ENCODE measurements at regions not wholly inside any gene's neighbourhood (a gene's known extent, or its start where the extent isn't known, plus 50 kb on each side); places are given as distances from the start of the nearest gene placed in this dataset.

DNA sequence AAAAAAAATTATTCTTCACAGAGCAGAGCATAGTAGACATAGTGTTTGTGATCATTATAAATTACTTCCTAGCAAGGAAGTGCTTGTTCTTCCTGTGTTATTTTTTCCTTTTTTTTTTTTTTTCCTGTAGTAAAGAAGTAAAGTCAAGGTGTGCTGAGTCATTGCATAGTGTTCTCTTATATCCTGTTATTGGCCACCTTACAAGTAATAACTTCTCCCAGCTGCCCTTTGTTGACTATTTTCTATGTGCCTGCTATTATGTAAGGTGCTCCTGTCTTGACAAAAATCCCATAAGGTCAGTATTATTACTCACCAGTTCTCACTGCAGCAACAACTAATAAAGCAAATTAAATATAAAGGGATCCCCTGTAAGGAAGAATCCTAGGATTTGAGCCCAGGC lies 195.3 kb downstream of the GJA1 start:
- TF ChIP-seq, protein P1, sequence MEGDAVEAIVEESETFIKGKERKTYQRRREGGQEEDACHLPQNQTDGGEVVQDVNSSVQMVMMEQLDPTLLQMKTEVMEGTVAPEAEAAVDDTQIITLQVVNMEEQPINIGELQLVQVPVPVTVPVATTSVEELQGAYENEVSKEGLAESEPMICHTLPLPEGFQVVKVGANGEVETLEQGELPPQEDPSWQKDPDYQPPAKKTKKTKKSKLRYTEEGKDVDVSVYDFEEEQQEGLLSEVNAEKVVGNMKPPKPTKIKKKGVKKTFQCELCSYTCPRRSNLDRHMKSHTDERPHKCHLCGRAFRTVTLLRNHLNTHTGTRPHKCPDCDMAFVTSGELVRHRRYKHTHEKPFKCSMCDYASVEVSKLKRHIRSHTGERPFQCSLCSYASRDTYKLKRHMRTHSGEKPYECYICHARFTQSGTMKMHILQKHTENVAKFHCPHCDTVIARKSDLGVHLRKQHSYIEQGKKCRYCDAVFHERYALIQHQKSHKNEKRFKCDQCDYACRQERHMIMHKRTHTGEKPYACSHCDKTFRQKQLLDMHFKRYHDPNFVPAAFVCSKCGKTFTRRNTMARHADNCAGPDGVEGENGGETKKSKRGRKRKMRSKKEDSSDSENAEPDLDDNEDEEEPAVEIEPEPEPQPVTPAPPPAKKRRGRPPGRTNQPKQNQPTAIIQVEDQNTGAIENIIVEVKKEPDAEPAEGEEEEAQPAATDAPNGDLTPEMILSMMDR (IDR thresholded peaks at IDR 0.05): no peak
- no peak for TF ChIP-seq POLR2AphosphoS5 (IDR thresholded peaks at IDR 0.05)

All from transverse colon (tissue), 4 donors.